ENCODE measurements at regions not wholly inside any gene's neighbourhood (a gene's known extent, or its start where the extent isn't known, plus 50 kb on each side); places are given as distances from the start of the nearest gene placed in this dataset.

- H3K27ac ChIP-seq, result no peak overlapping the region
- no peak for ATAC-seq (ENCODE audit: insufficient number of reproducible peaks, low FRiP score, low read depth)
Measured at GRCh38 chr7:24455813-24456525, 117.3 kb upstream of the PALS2 start.

GRCh38 chr7:24456526-24457218, 116.6 kb upstream of the PALS2 start:
- no peaks in the 10 kb centered on the region for H3K27me3 ChIP-seq (replicated peaks; ENCODE audit: insufficient read depth)
- no peaks in the 10 kb centered on the region for H3K36me3 ChIP-seq
- no peak overlapping the region for H3K27ac ChIP-seq
- TF ChIP-seq CTCF (IDR thresholded peaks at IDR 0.05), result no peak
- ATAC-seq (ENCODE audit: insufficient number of reproducible peaks, low FRiP score, low read depth), result no peak
- H3K9me3 ChIP-seq, result no peaks in the 10 kb centered on the region
- H3K4me3 ChIP-seq, result no peak overlapping the region
- no peak for DNase-seq (ENCODE audit: low spot score)
- peaks cover 0 to 9% of the 10 kb centered on the region in 2 donors for H3K4me1 ChIP-seq (ENCODE audit: control insufficient read depth in 1 of 2, low read depth in 2 of 2)

More at GRCh38 chr7:24455813-24456525, 117.3 kb upstream of the PALS2 start:
- H3K36me3 ChIP-seq, result no peaks in the 10 kb centered on the region
- peaks cover 0 to 9% of the 10 kb centered on the region in 2 donors for H3K4me1 ChIP-seq (ENCODE audit: control insufficient read depth in 1 of 2, low read depth in 2 of 2)
- no peak for TF ChIP-seq CTCF (IDR thresholded peaks at IDR 0.05)
- no peaks in the 10 kb centered on the region for H3K27me3 ChIP-seq (replicated peaks; ENCODE audit: insufficient read depth)
- no peak for DNase-seq (ENCODE audit: low spot score)
- no peaks in the 10 kb centered on the region for H3K9me3 ChIP-seq
- no peak overlapping the region for H3K4me3 ChIP-seq

- DNase-seq (ENCODE audit: low spot score) (no peak), ATAC-seq (ENCODE audit: insufficient number of reproducible peaks, low FRiP score, low read depth) (no peak)
- Histone ChIP-seq H3K9me3 (no peaks in the 10 kb centered on the region), H3K27me3 (replicated peaks; ENCODE audit: insufficient read depth) (no peaks in the 10 kb centered on the region), H3K36me3 (no peaks in the 10 kb centered on the region), H3K27ac (no peak overlapping the region), H3K4me3 (no peak overlapping the region), H3K4me1 (ENCODE audit: control insufficient read depth in 1 of 2, low read depth in 2 of 2) (peaks cover 0 to 9% of the 10 kb centered on the region in 2 donors)
- no peak for TF ChIP-seq CTCF (IDR thresholded peaks at IDR 0.05)
Measured at GRCh38 chr7:24457219-24457558, 116.1 kb upstream of the PALS2 start.

- H3K4me3 ChIP-seq, result no peak overlapping the region
- no peaks in the 10 kb centered on the region for H3K9me3 ChIP-seq
- no peaks in the 10 kb centered on the region for H3K36me3 ChIP-seq
- no peak overlapping the region for H3K27ac ChIP-seq
- H3K4me1 ChIP-seq (ENCODE audit: control insufficient read depth in 1 of 2, low read depth in 2 of 2), result no peaks in the 10 kb centered on the region
- DNase-seq (ENCODE audit: low spot score) (no peak), ATAC-seq (ENCODE audit: insufficient number of reproducible peaks, low FRiP score, low read depth) (no peak)
- no peaks in the 10 kb centered on the region for H3K27me3 ChIP-seq (replicated peaks; ENCODE audit: insufficient read depth)
- TF ChIP-seq CTCF (IDR thresholded peaks at IDR 0.05), result no peak
Measured at GRCh38 chr7:24462117-24462516, 111.1 kb upstream of the PALS2 start.

- H3K4me1 ChIP-seq (ENCODE audit: control insufficient read depth in 1 of 2, low read depth in 2 of 2), result no peaks in the 10 kb centered on the region
- DNase-seq (ENCODE audit: low spot score) (no peak), ATAC-seq (ENCODE audit: insufficient number of reproducible peaks, low FRiP score, low read depth) (no peak)
- H3K27me3 ChIP-seq (replicated peaks; ENCODE audit: insufficient read depth), result no peaks in the 10 kb centered on the region
- H3K9me3 ChIP-seq, result no peaks in the 10 kb centered on the region
- TF ChIP-seq CTCF (IDR thresholded peaks at IDR 0.05), result no peak
- H3K27ac ChIP-seq, result no peak overlapping the region
- H3K4me3 ChIP-seq, result no peak overlapping the region
- no peaks in the 10 kb centered on the region for H3K36me3 ChIP-seq
Measured at GRCh38 chr7:24462984-24463383, 110.3 kb upstream of the PALS2 start.

Data from thoracic aorta (tissue), 2 donors.